ENCODE measurements at regions not wholly inside any gene's neighbourhood (a gene's known extent, or its start where the extent isn't known, plus 50 kb on each side); places are given as distances from the start of the nearest gene placed in this dataset.

DNA sequence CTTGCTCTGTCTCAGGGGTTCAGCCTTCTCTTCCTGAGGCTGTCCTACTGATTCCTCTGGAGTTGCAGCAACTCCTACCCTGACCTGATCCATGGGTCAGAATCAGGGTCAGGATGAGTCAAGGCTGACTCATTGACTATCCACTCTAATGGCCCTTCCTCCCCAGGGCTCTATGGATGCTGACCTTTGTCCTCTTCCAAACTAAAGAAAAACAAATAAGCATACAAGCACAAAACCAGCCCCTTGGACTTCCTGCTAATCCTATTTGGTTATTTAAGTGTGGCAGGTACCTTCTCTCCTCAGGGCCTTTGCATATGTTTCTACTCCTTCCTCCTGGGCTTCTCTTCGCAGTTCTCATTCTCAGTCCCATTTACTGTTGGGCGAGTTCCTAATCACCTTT is 204.5 kb upstream of the NAV2 start:
- TF ChIP-seq, protein P1, sequence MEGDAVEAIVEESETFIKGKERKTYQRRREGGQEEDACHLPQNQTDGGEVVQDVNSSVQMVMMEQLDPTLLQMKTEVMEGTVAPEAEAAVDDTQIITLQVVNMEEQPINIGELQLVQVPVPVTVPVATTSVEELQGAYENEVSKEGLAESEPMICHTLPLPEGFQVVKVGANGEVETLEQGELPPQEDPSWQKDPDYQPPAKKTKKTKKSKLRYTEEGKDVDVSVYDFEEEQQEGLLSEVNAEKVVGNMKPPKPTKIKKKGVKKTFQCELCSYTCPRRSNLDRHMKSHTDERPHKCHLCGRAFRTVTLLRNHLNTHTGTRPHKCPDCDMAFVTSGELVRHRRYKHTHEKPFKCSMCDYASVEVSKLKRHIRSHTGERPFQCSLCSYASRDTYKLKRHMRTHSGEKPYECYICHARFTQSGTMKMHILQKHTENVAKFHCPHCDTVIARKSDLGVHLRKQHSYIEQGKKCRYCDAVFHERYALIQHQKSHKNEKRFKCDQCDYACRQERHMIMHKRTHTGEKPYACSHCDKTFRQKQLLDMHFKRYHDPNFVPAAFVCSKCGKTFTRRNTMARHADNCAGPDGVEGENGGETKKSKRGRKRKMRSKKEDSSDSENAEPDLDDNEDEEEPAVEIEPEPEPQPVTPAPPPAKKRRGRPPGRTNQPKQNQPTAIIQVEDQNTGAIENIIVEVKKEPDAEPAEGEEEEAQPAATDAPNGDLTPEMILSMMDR (IDR thresholded peaks at IDR 0.05; ENCODE audit: low read depth, low read length): no peak
- TF ChIP-seq EZH2phosphoT487 (IDR thresholded peaks at IDR 0.05; ENCODE audit: low read depth): no peak
